Inferior parietal cortex (tissue), 1 donor: ENCODE measurements at regions not wholly inside any gene's neighbourhood (a gene's known extent, or its start where the extent isn't known, plus 50 kb on each side); places are given as distances from the start of the nearest gene placed in this dataset.

Experiments
- DNase-seq: peaks from one replicate; pipeline ENCODE4 v3.0.0-alpha.2; 2016; ENCODE audit errors: extremely low spot score

GRCh38 chr14:83425706-83426105 is 1892.1 kb upstream of the SEL1L start:
- DNase-seq = no peak

- no peak for DNase-seq
Observed at GRCh38 chr14:83433618-83434017, 1900.0 kb upstream of the SEL1L start.

GRCh38 chr14:83441801-83442200 is 1908.1 kb upstream of the SEL1L start:
- no peak for DNase-seq

- no peak for DNase-seq
Observed at GRCh38 chr14:83455561-83455960, 1921.9 kb upstream of the SEL1L start.

- DNase-seq = no peak
Observed at GRCh38 chr14:83461521-83461920, 1927.9 kb upstream of the SEL1L start.

GRCh38 chr14:83462759-83463158 is 1929.1 kb upstream of the SEL1L start:
- DNase-seq = no peak

GRCh38 chr14:83463500-83464098 is 1929.9 kb upstream of the SEL1L start:
- peak; percentile 65 for DNase-seq

GRCh38 chr14:83467811-83468210 is 1934.2 kb upstream of the SEL1L start:
- no peak for DNase-seq

- no peak for DNase-seq
Observed at GRCh38 chr14:83470466-83470865, 1936.8 kb upstream of the SEL1L start.

- no peak for DNase-seq
Observed at GRCh38 chr14:83470959-83471695, 1937.5 kb upstream of the SEL1L start.

GRCh38 chr14:83473416-83474235 is 1940.0 kb upstream of the SEL1L start:
- no peak for DNase-seq

GRCh38 chr14:83478741-83479140 is 1945.1 kb upstream of the SEL1L start:
- DNase-seq = no peak

- DNase-seq = peak; percentile 24
Observed at GRCh38 chr14:83483063-83483462, 1949.4 kb upstream of the SEL1L start.

- DNase-seq = no peak
Observed at GRCh38 chr14:83485591-83485990, 1951.9 kb upstream of the SEL1L start.

GRCh38 chr14:83491091-83491490 is 1957.4 kb upstream of the SEL1L start:
- DNase-seq = no peak

- no peak for DNase-seq
Observed at GRCh38 chr14:83520837-83521236, 1987.2 kb upstream of the SEL1L start.

- DNase-seq = no peak
Observed at GRCh38 chr14:83529531-83529930, 1995.9 kb upstream of the SEL1L start.

- DNase-seq = no peak
Observed at GRCh38 chr14:83533734-83534133, 1996.2 kb upstream of the FLRT2 start.

- DNase-seq = no peak
Observed at GRCh38 chr14:83534995-83535394, 1994.9 kb upstream of the FLRT2 start.

GRCh38 chr14:83535444-83535843 is 1994.5 kb upstream of the FLRT2 start:
- no peak for DNase-seq

- DNase-seq = no peak
Observed at GRCh38 chr14:83541147-83541546, 1988.8 kb upstream of the FLRT2 start.

- DNase-seq = no peak
Observed at GRCh38 chr14:83548061-83548839, 1981.7 kb upstream of the FLRT2 start.
